ENCODE measurements at regions not wholly inside any gene's neighbourhood (a gene's known extent, or its start where the extent isn't known, plus 50 kb on each side); places are given as distances from the start of the nearest gene placed in this dataset.

GRCh38 chr3:106593381-106593780 is 724.6 kb upstream of the CBLB start:
- Histone ChIP-seq H3K4me3 (no peak overlapping the region), H3K9me3 (no peaks in the 10 kb centered on the region), H3K27ac (no peak overlapping the region), H3K4me1 (ENCODE audit: control insufficient read depth in 1 of 2, low read depth in 2 of 2) (no peaks in the 10 kb centered on the region), H3K27me3 (replicated peaks; ENCODE audit: insufficient read depth) (no peaks in the 10 kb centered on the region), H3K36me3 (no peaks in the 10 kb centered on the region)
- no peak for TF ChIP-seq CTCF (IDR thresholded peaks at IDR 0.05)
- DNase-seq (ENCODE audit: low spot score) (no peak), ATAC-seq (ENCODE audit: insufficient number of reproducible peaks, low FRiP score, low read depth) (no peak)

- DNase-seq (ENCODE audit: low spot score) (no peak), ATAC-seq (ENCODE audit: insufficient number of reproducible peaks, low FRiP score, low read depth) (peak; percentile 84)
- Histone ChIP-seq H3K9me3 (no peaks in the 10 kb centered on the region), H3K36me3 (no peaks in the 10 kb centered on the region), H3K4me1 (ENCODE audit: control insufficient read depth in 1 of 2, low read depth in 2 of 2) (peaks cover 3 to 4% of the 10 kb centered on the region in 2 donors), H3K27me3 (replicated peaks; ENCODE audit: insufficient read depth) (no peaks in the 10 kb centered on the region), H3K4me3 (no peak overlapping the region), H3K27ac (no peak overlapping the region)
- peak; percentile 81 for TF ChIP-seq CTCF (IDR thresholded peaks at IDR 0.05)
Observed at GRCh38 chr3:106609666-106610301, 741.0 kb upstream of the CBLB start.

- H3K36me3 ChIP-seq, result no peaks in the 10 kb centered on the region
- H3K4me3 ChIP-seq, result no peak overlapping the region
- TF ChIP-seq CTCF (IDR thresholded peaks at IDR 0.05), result no peak
- DNase-seq (ENCODE audit: low spot score) (no peak), ATAC-seq (ENCODE audit: insufficient number of reproducible peaks, low FRiP score, low read depth) (no peak)
- H3K9me3 ChIP-seq, result no peaks in the 10 kb centered on the region
- peaks cover 3 to 4% of the 10 kb centered on the region in 2 donors for H3K4me1 ChIP-seq (ENCODE audit: control insufficient read depth in 1 of 2, low read depth in 2 of 2)
- no peaks in the 10 kb centered on the region for H3K27me3 ChIP-seq (replicated peaks; ENCODE audit: insufficient read depth)
- H3K27ac ChIP-seq, result no peak overlapping the region
Observed at GRCh38 chr3:106610362-106610959, 741.6 kb upstream of the CBLB start.

- TF ChIP-seq CTCF (IDR thresholded peaks at IDR 0.05), result no peak
- DNase-seq (ENCODE audit: low spot score), result no peak
- no peak overlapping the region for H3K4me3 ChIP-seq
- H3K36me3 ChIP-seq, result no peaks in the 10 kb centered on the region
- no peak overlapping the region for H3K27ac ChIP-seq
- H3K27me3 ChIP-seq (replicated peaks; ENCODE audit: insufficient read depth), result no peaks in the 10 kb centered on the region
- ATAC-seq (ENCODE audit: insufficient number of reproducible peaks, low FRiP score, low read depth), result no peak
- H3K9me3 ChIP-seq, result no peaks in the 10 kb centered on the region
- peaks cover 3 to 4% of the 10 kb centered on the region in 2 donors for H3K4me1 ChIP-seq (ENCODE audit: control insufficient read depth in 1 of 2, low read depth in 2 of 2)
Observed at GRCh38 chr3:106611116-106611515, 742.3 kb upstream of the CBLB start.

- H3K9me3 ChIP-seq, result no peaks in the 10 kb centered on the region
Observed at GRCh38 chr3:106611841-106612240, 743.0 kb upstream of the CBLB start.

More at GRCh38 chr3:106611841-106612240, 743.0 kb upstream of the CBLB start:
- H3K27me3 ChIP-seq (replicated peaks; ENCODE audit: insufficient read depth), result no peaks in the 10 kb centered on the region
- ATAC-seq (ENCODE audit: insufficient number of reproducible peaks, low FRiP score, low read depth), result no peak
- DNase-seq (ENCODE audit: low spot score), result no peak
- peaks cover 3 to 11% of the 10 kb centered on the region in 2 donors for H3K4me1 ChIP-seq (ENCODE audit: control insufficient read depth in 1 of 2, low read depth in 2 of 2)
- TF ChIP-seq CTCF (IDR thresholded peaks at IDR 0.05), result no peak
- H3K27ac ChIP-seq, result no peak overlapping the region
- no peak overlapping the region for H3K4me3 ChIP-seq
- H3K36me3 ChIP-seq, result no peaks in the 10 kb centered on the region
